Left hindlimb (tissue), 1 donor: ENCODE measurements at regions not wholly inside any gene's neighbourhood (a gene's known extent, or its start where the extent isn't known, plus 50 kb on each side); places are given as distances from the start of the nearest gene placed in this dataset.
"Not testable (repeated sequence)": the region's sequence is repeated elsewhere in the genome, so short reads cannot be mapped to it uniquely, and the experiment has no call there.

Experiments
- DNase-seq: peaks from one replicate; pipeline ENCODE4 v3.0.0-alpha.2; 2018

DNA sequence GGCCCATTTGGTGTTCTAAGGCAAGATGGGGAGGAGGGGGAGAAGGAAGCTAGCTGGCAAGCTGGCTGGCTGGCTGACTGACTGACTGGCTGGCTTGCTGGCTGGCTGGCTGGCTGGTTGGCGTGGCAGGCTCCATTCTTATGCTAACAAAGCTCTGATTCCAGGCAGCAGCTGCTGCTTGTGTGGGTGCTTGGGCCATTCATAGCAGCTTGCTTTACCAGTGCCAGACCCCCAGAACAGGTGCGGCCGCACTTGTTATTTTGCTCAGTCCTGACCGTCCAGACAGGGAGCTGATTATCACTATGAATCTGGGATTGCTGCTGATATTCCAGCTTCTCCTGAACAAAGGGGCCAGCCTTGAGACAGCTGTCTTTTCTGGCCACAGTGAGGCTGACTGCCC lies 131.2 kb upstream of the PAK3 start:
- DNase-seq, result peak; percentile 51

DNA sequence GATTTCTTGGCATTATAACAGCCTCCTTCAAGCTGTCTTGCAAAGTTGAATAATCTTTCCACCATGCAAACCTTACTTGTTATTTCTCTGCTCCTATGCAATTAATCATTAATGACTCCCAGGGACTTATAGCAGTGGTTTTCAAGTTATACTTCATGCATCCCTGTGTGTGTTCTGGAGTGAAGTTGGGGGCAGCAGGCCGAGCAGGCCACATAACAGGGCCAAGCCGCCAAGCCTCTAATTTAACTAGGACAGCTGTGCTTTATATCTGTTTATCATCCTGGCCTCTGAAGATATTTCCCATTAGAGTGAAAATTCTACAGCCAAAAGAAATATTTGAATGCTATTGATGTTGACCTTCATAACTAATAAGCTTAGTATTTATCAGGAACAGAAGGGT lies 133.5 kb upstream of the PAK3 start:
- no peak for DNase-seq

DNA sequence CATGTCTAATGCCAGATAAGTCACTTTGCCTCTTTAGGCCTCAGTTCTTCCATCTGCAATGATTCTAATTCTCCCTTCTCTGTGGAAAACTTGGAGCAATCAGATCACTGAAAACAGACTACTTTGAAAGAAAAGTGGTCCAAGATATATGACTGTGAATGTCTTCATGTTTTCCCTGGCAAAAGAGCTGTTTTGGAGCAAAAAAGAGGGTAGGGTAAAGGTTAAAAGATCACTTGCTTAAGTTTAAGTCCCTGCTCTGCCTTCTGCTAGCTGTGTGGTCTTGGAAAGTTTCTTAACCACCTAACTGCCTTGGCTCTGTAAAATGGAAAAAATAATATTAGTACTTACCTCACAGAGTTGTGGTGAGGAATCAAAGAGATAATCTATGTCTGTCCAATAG lies 140.3 kb upstream of the PAK3 start:
- DNase-seq, result no peak

DNA sequence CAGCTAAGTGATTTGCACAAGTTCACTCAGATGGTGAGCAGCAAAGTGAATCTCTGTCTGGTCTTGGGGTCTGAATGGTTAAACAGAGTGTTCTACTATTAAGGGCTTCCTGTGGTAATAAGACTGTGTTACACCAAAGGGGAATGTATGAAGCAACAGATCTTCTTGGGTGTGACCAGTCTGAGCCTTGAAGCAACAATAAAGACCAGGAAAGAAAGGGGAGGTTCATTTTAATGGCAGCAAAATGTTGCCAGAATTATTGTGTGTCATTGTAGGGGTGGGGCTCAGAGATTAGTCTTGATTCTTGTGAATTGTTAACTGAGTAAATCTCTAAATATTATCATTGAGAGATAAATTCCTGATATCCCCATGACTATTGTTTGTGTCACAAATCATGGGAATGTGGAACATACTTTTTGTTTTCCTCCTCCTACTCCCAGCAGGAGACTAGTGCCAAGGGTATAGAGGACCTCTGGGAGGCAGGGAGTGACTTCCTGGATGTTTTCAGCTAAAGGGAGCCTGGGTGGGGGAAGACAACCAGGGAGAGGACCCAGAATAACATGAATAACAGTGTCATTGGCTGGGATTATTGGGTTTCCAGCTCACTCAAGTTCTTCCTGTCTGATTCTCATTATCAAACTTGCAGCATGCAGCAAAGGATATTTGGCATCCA lies 141.4 kb upstream of the PAK3 start:
- DNase-seq, result no peak

DNA sequence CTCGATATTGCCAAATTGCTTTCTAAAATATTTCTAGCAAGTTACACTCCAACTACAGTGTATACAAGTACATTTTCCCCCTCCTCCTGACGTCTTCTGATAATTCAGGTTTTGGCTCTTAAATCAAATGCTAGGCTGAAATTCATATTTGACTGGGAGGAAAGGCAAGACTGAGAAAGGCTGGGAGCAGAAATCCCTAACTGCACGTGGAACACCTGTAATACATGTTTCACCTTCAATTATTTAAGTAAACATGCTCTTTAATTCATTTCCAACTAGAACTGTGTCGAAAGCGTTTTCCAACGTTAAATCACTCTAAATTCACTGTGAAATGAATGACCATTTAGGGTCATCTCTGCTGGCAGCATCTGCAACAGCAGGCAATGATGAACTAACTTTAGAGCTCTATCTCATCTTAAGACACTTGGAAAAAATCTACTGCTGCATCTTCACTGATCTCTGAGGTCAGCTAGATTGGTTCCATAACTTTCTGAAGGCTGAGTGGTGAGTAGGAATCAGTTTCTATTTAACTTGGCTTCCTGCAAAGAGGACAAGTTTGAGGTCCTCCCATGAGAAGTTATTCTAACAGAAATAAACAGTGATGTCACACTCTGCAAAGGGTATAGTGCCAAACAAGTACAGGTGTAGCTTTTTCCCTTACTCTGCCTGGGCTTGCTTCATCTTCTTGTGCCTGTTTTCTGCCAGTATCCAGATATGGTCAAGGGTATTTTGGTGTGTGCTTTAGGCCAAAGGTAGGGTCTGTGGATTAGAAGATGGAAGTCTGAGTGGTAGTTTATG lies 144.3 kb upstream of the PAK3 start:
- no peak for DNase-seq

DNA sequence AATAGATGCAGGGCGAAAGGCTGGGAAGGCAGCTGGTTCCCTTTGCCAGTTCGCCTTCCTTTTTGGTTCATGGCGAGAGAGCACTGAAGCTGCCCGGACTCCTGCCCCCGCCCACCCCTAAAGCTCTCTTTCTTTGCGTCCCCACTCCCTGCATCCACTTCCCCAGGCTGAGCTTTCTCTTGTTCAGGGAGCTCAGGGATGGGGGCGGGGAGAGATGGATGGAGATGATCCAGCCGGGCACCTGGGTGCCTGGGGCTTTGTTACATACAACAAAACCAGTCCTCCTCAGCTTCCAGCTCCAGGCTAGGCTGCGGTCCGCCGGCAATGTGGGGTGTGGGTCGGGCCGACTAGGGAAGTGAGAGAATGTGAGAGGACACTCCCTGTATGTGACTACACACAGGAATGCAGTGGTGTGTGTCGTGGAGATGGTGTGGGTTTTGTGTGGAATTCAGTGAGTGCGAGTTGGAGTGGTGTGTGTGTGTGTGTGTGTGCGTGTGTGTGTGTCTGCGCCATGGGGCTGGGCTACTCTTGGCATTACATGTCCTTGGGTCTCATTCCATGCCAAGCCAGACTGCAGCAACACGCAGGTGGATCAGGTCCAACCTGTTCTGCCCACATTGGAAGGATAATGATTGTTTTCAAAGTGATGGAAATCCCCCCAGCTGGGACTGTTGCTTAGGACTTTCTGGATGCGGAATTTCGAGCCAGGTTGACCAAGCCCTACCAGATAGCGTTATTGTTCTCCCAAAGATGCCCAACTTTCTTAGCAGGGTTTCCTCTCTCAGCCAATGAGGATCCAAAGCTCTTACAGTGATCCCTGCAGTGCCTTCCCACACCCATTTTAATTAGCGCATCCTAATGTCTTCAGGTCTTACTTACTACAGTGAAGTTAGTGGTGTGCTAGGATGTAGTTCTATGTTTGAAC lies 149.4 kb upstream of the CHRDL1 start:
- DNase-seq, result peak; percentile 31

DNA sequence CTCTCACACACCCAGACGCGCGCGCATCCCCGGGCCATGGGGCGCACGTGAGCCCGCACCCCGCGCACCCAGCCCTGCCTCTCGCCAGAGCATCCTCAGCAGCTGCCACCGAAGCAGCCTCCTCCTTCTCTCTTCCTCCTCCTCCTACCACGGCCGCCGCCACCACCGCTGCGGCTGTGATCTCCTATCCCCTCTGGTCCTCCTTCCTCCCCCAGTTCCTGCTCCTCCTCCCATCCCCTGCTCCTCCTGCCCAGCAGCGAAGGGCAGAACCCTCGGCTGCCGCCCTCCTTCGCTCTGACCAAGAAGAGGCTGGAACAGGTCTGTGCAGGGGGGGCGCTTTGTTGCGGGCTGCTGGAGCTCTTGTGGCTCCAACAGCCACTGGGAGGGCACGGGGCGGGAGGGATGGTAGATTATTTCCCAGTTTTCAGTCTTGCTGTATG lies 148.7 kb upstream of the CHRDL1 start:
- peak; percentile 32 for DNase-seq

DNA sequence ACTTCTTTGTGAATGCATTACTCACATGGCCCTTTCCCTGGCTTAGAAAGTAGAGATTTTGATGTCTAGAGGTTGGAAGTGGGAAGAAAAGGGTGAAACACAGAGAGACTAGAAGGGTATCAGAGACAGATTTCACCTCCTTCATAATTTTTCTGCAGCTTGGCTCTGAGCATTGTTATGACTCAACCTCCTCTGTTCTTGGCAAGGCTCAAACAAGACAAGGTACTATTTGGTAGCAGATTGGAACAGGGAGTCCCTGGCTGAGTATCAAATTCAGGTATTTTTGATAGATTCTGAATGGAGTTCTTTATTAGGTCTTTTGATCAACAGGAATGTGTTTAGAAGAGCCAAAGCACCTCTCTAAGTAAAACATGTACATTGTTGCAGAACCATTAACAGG lies 146.3 kb upstream of the CHRDL1 start:
- no peak for DNase-seq

DNA sequence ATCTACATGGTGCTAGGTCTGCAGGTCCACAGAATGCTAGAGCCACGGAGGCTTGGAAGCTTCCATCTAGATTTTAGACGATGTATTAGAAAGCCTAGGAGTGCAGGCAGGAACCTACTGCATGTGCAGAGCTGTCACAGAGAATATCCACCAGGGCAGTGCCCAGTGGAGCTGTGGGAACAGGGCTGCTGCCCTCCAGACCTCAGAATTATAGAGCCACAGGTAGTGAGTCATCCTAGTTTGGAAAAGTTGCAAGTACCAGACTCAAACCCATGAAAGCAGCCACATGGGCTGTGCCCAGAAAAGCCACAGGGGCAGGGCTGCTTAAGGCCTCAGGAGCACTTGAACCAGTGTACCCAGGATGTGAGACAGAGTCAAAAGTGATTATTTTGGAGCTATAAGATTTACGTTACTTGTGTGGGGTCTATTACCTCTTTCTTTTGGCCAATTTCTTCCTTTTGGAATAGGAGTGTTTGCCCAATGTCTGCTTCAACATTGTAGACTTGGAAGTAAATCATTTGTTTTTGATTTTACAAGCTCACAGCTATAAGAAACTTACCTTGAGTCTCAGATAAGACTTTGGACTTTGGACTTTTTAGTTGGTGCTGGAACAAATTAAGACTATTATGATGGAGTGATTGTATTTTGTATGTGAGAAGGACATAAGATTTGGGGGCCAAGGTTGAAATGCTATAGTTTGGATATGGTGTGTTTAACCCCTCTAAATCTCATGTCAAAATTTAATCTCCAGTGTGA lies 143.5 kb upstream of the CHRDL1 start:
- DNase-seq, result no peak

DNA sequence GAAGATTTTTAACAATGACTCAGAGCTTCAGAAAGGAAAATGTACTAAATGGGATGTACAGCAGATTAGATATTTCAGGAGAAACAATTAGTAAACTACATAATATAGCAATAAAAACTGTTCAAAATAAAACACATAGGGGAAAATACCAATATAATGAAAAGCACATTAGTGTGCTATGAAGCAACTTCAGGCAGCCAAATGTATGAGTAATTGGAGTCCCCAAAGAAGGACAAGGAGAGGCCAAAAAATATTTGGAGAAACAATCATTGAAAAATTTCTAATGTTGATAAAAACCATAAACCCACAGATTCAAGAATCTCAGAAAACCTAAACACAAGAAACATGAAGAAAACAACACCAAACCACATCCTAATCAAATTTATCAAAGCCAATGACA lies 129.3 kb upstream of the CHRDL1 start:
- DNase-seq, result no peak

DNA sequence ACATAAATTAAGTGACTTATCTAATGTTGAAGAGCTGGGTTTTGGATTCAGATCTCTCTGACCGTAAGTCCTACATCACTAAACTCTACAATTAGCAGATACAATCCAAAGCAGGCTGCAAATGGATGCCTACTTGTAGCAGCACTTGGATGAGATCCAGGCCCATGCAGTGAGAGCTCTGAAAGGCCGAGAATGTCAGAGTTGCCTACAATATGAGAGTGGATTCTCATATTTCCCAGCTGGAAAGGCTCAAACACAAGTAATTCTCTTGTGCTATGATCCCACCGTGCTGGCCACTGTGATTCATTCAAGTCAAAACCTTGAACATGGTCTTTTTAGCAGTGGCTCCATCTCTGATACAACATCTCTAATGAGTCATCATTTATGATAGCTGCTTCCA lies 125.4 kb upstream of the CHRDL1 start:
- no peak for DNase-seq

DNA sequence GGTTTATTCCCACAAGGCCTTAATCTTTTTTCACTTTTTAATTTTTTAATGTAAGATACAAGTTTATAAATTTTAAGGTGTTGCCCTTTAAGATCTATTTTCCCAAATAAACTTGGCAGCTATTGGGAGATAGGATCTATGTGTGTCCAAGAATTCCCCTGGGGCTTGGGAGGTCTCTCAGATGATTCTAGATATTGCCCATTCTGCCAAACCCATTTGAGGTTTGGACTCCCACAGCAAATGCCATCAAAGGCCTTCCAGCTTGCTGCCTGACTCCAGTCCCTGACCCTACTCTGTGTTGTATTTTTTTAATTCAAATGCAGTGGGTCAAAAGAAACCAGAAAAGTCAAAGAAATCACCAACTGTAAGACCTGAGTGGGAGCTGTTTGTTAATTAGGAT lies 120.0 kb upstream of the CHRDL1 start:
- DNase-seq, result no peak

DNA sequence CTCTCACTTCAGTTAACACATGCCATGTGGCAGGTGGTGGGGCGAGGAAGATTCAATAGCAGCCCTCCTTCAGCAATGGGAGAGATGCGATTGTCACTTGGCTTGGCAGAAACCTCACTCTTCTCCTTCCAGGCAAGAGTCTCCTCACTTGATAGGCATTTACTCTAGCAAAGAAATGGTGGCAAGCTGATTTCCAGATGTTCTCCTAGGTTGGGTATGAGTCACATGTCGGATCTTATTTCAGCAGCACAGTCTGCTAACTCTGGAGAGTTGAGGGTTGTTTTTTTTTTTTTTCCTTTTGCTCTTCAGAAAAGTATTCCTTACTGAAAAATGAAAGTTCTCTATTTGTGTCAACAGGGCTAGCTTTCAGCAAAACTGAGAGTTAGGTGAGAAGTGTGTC lies 119.5 kb upstream of the CHRDL1 start:
- DNase-seq, result no peak

DNA sequence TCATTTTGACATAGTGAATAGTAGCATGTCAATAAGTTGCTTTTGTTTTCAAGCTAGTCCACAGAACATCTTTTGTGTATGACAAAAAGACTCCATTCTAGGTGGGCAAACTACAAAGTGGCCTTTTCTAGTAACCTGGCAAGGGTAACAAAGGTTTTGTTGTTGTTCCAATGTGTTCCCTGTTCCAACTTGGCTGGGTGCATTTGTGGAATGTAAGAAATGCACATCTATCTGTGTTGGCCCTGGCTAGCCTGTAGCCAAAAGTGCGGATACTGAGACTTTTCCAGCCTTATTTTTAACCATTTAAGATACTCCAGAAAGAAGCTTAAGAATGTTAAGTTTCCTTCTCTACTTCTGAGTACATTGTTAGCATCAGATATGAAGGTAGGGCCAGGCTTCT lies 118.7 kb upstream of the CHRDL1 start:
- no peak for DNase-seq

DNA sequence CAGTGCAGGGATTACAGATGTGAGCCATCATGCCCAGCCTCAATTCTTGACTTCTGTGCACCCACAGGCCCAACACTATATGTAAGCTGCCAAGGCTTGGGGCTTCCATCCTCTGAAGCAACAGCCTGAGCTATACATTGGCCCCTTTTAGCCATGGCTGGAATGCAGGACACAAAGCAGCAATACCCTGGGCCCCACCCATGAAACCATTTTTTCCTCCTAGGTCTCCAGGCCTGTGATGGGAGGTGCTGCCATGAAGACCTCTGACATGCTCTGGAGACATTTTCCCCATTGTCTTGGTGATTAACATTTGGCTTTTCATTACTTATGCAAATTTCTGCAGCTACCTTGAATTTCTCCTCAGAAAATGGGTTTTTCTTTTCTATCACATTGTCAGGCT lies 109.1 kb upstream of the CHRDL1 start:
- not testable (repeated sequence) for DNase-seq

DNA sequence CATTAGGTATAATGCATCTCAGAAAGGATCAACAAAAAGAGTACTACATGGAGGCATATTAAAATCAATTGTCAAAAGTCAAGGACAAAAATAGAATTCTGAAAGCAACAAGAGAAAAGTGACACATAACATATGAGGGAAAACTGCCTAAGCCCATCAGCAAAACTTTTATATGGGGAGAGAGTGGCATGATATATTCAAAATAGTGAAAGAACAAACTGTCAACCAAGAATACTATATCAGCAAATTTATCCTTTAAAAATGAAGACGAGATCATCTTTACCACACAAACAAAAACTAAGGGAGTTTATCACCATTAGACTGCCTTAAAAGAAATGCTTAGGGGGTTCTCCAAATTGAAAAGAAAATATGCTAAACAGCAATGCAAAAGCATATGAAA lies 86.4 kb upstream of the CHRDL1 start:
- DNase-seq, result no peak

DNA sequence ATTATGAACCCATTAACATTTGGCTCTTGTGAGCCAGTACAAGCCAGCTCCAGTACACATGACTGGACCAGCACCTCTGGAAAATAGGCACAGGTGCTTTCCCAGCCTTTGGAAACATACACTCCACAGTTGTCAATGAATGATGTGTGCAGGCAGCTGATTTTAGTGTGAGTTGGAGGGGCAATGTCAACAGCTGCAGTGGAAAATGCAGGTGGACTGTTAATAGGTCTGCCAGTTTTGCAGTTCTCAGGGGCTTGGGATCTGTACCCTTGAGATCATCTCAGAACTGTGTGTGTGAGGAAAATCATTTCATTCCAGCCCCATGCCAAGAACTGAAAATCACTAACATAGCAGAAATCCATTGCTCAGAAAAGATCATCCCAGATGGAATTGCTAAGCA lies 81.7 kb upstream of the CHRDL1 start:
- DNase-seq, result no peak

DNA sequence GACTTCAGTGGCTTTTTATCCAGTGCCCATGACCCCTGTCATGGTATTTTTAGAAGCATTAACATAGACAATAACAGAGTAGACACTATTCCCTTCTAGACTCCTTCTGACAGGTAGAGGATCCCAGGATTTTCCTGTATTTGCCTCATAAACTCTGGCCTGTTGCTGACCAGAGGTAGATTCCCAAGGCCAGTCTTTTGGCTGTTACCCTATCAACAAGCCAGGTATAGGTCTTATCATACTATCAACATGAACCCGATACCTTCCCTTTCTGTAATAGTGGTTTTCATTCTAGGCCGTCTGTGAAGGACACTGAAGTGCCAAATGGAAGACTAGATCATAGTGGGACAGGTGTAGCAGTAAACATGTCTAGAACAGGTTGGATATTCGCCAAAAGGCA lies 76.2 kb upstream of the CHRDL1 start:
- DNase-seq, result no peak

DNA sequence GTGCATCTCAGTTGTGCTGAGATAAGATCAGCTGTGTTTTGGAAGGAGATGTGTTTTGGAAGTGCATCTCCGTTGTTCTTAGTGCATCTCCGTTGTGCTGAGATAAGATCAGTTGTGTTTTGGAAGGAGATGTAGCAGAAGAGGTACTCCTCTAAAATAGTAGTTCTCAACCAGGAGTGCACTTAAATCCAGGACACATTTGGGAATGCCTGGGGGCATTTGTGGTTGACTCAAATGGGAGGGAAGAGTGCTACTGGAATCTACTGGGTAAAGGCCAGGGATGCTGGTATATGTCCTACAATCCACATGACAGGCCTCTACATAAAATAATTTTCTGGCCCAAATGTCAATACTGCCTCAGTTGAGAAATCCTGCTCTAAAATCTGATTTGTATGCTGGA lies 70.8 kb upstream of the CHRDL1 start:
- DNase-seq, result no peak

DNA sequence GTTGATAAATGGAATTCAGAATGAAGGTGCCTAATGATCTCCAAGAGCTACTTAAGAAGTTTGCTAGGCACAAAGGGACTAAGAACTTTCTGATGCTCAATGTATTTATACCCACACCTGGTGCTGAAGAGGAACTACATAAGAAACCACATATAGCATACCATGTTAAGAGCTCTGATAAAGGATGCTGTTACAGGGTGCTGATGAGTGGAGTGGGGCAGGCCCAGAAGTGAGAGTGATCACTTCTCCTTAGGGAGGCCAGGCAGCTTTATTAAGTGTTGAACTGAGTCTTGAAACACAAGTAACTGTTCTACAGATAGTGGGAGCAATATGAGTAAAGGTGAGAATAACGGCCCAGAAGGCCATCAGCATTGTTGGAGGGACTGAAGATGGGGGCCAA lies 68.3 kb upstream of the CHRDL1 start:
- DNase-seq, result no peak

DNA sequence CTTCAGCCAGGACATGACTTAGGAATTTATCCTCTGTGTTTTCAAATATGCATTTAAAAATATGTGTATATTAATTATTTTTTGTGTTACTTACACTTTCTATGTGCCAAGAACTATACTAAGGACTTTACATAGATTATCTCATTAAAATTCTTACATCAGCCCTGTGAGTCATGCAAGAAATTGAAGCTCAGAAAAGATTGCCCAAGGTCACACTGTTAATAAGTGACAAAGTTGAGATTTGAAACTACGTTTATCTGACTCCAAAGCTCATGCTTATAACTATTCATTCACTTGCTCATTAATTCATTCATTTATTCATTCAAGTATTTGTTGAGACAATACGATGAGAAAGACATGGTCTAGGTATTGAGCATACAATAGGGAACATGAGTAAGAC lies 62.9 kb upstream of the CHRDL1 start:
- no peak for DNase-seq

DNA sequence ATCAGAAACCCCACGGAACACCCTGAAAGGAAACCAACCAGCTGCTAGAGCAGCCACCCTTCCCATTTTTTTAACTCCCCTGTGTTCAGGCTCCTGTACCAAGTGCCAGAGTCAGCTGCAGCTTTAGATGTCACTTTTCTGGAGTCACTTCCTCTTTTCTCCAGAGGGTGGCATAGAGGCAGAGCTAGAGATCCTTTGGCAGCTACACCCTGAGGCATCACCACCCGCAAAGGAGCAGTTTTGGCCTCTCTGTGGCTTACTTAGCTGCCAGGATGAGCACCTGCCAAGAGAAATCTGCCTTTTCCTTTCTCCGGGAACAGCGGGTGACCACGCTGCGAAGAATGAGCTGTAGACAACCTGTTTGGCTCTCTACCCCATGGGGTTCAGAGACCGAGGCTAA lies 58.0 kb upstream of the CHRDL1 start:
- DNase-seq, result no peak

DNA sequence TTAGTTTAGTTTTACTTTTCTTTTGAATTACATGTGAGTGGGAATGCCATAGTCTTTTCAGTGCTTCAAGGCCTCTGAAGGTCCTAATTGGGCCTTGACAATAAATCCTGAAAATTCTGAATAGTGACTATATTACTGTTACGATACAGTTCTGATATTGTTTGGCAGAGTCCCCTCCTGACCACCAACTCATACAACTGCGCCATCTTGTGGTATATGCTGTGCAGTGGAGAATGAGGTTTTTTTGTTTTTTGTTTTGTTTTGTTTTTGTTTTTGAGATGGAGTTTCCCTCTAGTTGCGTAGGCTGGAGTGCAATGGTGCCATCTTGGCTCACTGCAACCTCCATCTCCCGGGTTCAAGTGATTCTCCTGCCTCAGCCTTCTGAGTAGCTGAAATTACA lies 56.6 kb upstream of the CHRDL1 start:
- no peak for DNase-seq
